ENCODE measurements at regions not wholly inside any gene's neighbourhood (a gene's known extent, or its start where the extent isn't known, plus 50 kb on each side); places are given as distances from the start of the nearest gene placed in this dataset. TPM values are rescaled to one million over a fixed set of nuclear protein-coding genes. Genes with fewer than 3 reads are reported as not detected.
"Not testable (repeated sequence)": the region's sequence is repeated elsewhere in the genome, so short reads cannot be mapped to it uniquely, and the experiment has no call there.

- FAIRE-seq (no peak), DNase-seq (ENCODE audit: low spot score in 2 of 2) (no peak)
Measured at GRCh38 chr7:94803821-94804220, 103.6 kb upstream of the PPP1R9A start.

DNA sequence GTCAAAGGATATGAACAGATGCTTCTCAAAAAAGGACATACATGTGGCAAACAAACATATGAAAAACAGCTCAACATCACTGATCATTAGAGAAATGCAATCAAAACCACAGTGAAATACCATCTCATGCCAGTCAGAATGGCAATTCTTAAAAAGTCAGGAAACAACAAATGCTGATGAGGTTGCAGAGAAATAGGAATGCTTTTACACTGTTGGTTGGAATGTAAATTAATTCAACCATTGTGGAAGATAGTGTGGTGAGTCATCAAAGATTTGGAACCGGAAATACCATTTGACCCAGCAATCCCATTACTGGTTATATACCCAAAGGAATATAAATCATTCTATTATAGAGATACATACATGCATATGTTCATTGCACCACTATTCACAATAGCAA, 98.7 kb upstream of the PPP1R9A start:
- not testable (repeated sequence) for FAIRE-seq; DNase-seq (ENCODE audit: low spot score in 2 of 2)

- FAIRE-seq = no peak
- no peak for DNase-seq (ENCODE audit: low spot score in 2 of 2)
Measured at GRCh38 chr7:94810496-94810895, 96.9 kb upstream of the PPP1R9A start.

DNA sequence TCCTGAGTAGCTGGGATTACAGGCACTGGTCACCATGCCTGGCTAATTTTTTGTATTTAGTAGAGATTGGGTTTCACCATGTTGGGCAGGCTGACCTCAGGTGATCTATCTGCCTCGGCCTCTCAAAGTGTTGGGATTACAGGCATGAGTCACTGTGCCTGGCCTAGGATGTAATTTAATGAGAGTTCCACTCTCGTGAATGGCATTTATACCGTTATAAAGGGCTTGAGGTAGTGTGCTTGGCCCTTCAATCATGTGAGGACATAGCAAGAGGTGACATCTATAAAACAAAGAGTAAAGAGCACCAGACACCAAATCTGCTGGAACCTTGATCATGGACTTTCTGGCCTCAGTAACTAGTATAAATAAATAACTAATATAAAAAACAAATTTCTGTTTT, 93.5 kb upstream of the PPP1R9A start:
- DNase-seq (ENCODE audit: low spot score in 2 of 2) (no peak), FAIRE-seq (no peak)

GRCh38 chr7:94823947-94824346, 83.4 kb upstream of the PPP1R9A start:
- DNase-seq (ENCODE audit: low spot score in 2 of 2) (no peak), FAIRE-seq (no peak)

DNA sequence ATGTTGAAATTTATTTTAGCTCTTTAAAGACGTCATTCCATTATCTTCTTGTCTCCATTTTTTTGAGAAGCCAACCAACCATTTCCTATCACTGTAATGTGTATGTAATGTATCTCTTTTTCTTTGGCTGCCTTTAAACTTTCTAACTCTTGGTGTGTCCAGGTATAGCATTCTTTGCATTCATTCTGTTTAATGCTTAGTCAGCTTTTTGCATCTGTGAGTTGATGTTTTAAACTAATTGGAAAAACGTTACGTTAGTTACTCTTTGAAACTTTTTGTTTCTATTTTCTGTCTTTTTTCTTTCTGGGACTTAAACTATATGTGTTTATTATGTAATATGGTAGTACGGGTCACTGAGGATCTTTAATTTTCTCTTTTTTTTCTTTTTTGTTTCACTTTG, 77.4 kb upstream of the PPP1R9A start:
- no peak for FAIRE-seq

GRCh38 chr7:94832051-94832450, 75.3 kb upstream of the PPP1R9A start:
- DNase-seq (ENCODE audit: low spot score in 2 of 2) (no peak), FAIRE-seq (no peak)

More for the DNA sequence above, 77.4 kb upstream of the PPP1R9A start:
- DNase-seq (ENCODE audit: low spot score in 2 of 2) = no peak

- no peak for FAIRE-seq
- no peak for DNase-seq (ENCODE audit: low spot score in 2 of 2)
Measured at GRCh38 chr7:94834359-94834758, 73.0 kb upstream of the PPP1R9A start.

- DNase-seq (ENCODE audit: low spot score in 2 of 2) (no peak), FAIRE-seq (no peak)
Measured at GRCh38 chr7:94838717-94839116, 68.7 kb upstream of the PPP1R9A start.

DNA sequence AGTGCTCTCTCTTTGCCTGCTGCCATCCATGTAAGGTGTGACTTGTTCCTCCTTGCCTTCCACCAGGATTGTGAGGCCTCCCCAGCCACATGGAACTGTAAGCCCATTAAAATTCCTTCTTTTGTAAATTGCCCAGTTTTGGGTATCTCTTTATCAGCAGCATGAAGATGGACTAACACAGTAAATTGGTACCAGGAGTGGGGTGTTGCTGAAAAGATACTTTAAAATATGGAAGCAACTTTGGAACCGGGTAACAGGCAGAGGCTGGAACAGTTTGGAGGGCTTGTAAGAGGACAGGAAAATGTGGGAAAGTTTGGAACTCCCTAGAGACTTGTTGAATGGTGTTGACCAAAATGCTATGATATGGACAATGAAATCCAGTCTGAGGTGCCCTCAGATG, 63.8 kb upstream of the PPP1R9A start:
- FAIRE-seq (no peak), DNase-seq (ENCODE audit: low spot score in 2 of 2) (no peak)

- DNase-seq (ENCODE audit: low spot score in 2 of 2) = no peak
- FAIRE-seq = no peak
Measured at GRCh38 chr7:94848531-94848930, 58.9 kb upstream of the PPP1R9A start.

GRCh38 chr7:94848992-94849576, 58.3 kb upstream of the PPP1R9A start:
- FAIRE-seq = no peak
- DNase-seq (ENCODE audit: low spot score in 2 of 2) = no peak

GRCh38 chr7:94849636-94850208, 57.7 kb upstream of the PPP1R9A start:
- DNase-seq (ENCODE audit: low spot score in 2 of 2) = no peak
- no peak for FAIRE-seq

- FAIRE-seq = no peak
- DNase-seq (ENCODE audit: low spot score in 2 of 2) = no peak
Measured at GRCh38 chr7:94855589-94855988, 51.8 kb upstream of the PPP1R9A start.

DNA sequence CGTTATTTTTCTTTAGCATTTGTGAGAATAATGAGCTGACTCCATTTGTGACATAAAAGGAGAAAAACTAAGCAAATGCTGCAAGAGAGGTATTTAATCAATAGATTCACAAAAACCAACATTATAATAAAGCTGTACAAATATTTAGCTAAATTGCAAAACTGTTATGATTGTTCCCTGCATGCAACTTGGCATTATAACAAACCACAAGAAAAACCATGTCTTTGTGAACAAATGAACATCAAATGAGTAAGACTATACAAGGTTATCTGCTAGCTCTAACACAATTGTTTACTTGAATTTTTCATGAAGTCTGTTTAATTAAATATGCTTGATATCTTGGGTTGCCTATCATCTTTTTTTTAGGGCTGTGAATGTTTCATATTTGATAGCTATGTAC, 50.8 kb upstream of the PPP1R9A start:
- FAIRE-seq (no peak), DNase-seq (ENCODE audit: low spot score in 2 of 2) (no peak)

Small RNAs in the stretch of these regions (small RNA-seq; reads per million reads assigned to genes)
- gene RN7SKP129 (not detected), gene RNU6-956P (not detected)
